ENCODE measurements at regions not wholly inside any gene's neighbourhood (a gene's known extent, or its start where the extent isn't known, plus 50 kb on each side); places are given as distances from the start of the nearest gene placed in this dataset.

DNA sequence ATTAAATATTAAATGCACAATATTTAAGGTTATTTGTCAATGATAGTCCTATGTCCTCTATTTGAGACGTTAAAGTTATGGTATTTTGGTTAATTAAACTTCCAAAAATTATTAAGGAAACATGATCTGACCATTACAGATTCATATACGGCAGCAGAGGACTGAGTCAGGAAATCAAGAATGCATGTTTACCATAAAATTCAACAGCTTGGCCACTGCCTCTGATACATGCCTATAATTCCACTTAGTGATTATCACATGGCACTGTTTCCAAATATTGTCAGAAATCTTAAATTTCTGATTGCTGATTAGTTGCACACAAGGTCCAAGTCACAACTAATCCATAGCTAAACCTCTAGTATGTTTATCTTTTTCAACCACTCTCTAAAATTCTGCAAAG, 232.2 kb upstream of the UGT8 start:
- no peak for DNase-seq (ENCODE audit: low read depth)

DNA sequence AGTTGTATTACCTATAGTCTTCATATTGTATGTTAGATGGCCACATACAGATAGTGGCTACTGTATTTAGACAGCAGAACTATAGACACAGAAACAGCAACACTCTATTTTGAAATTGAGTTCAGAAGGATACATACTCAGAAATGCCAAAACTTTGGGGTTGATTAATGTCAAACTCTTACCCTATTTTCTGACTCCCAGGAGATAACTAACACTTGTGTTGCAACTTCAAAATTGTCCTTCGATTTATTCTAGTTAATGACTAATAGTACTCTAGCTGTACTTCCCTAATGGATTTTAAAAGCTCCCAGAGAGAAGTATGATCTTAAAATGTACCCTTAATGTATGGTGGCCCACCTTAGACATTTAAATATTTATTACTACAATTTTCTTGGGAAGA, 229.9 kb upstream of the UGT8 start:
- no peak for DNase-seq (ENCODE audit: low read depth)

DNA sequence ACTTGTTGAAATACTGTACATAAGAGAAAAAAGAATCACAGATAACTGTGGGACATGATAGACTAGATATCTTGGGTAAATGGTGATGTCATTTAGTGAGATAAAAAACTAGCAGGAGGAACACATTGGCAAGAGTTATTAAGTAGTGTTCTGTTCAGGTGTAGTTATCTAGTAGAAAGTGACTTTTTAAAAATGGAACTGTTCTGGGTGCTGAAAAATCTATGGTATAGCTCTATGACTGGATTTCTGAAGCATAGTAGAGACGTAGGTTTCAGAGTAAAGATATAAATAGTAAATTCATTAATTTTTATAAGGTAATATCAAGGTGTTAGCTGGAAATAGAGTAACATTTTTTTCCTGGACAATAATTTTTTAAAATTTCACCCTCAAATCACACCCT, 225.1 kb upstream of the UGT8 start:
- DNase-seq (ENCODE audit: low read depth), result no peak

DNA sequence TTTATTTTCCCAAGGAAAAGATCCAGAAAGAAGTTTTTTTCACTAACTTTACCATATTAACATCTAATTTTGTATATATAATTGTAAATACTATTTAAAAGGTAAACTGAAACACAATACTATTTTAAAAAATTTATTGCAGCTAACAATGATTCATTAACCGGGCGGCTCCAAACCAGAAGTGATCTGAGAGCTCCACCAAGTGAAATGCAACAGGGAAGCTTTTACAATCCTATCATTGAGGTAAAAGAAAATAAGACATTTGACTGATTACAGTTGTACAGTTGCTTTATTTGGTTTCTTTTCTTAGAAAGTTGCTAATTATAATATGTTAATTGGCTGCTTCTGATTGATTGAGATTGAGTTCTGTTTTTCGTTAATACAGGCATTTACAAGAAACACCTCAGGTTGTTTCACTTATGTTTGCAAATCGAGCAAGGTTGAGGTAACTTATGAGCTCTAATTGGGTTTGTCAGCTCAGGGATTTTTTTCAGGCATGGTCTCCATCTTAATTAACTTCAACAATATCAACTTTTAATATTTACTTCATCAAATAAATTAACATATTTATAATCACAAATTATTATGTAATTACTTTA, 220.2 kb upstream of the UGT8 start:
- no peak for DNase-seq (ENCODE audit: low read depth)

DNA sequence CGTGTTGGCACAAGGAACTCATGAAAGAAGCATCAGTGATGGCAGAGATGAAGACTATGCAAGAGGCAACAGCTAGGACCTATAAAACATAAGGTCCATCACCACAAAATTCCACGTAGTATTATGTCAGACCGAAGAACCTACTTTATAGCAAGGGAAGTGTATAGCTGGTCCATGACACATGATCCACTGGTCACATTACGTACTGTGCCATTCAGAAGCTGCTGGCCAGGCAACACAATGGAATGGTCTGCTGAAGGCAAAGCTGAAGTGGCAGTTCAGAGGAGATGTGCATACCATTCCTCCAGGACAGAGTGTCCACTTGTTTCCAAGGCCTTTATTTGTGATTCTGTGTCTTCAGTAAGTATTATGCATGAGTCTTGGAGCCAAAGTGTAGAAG, 215.5 kb upstream of the UGT8 start:
- DNase-seq (ENCODE audit: low read depth), result no peak

DNA sequence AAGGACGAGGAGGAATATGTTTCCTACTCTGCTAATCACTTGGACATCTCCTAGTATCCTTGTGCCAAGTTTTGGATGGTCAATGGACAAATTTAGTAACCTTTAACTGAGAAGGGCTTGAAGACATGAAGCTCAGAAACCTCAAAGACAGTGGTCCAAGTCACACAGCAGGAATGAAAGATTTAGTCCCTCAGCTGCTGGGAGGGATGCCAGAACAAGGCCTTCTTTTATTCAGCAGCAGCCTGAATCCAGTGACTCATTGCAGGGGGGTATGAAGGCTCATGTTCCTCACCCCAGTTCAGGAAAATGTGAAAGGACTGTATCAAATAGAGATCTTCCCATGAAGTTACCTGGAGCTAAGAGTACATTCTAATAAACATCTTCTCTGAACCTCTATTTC, 214.9 kb upstream of the UGT8 start:
- no peak for DNase-seq (ENCODE audit: low read depth)

DNA sequence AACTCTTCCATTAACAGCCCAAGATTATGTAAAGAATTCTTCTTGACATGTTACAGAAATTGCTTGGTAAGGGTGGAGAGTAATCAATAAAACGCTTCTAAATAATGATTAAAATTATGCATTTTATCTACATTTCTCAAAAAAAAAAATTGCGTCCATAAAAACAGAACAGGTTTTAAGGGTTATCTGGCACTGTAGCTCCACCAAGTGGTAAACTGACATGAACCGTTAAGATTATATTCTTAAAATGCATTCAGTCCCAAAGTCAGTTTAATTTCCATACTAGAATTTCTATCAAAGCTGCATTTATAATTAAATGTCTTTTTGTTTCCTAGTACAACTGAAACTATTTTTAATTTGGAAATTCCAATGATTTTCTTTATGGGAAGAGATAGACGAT, 214.0 kb upstream of the UGT8 start:
- DNase-seq (ENCODE audit: low read depth), result no peak

DNA sequence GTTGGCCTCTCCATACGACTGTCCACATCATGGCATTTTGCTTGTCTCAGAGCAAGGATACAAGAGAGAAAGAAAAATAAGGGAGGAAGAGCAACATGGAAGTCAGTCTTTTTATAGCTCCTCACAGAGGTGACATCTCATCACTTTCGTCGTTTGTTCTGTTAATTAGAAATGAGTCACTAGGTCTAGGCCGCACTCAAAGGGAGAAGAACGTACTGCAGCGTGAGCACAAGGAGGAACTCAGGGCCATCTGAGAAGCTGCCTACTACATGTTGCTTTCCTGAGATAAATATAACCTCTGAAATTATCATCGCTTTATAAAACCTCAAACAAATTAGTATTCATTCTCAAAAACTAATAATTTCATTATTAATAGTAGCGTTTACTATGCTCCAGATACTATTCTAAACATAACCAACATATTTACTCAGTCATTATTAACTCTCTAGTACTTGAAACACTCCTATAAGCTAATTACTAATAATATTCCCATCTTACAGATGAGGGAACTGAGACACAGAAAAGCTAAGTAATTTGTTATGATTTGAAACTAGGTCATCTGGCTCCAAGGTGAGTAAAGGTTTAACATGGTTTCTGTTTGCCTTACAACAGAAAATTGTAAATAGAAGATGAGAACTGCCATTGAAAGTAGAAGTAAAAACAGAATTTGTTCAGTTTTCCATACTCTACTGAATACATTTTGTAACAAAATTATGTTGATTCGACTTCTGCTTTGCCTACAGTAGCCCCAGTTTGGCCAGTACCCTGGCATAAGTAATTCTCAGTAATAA, 213.2 kb upstream of the UGT8 start:
- DNase-seq (ENCODE audit: low read depth), result no peak

DNA sequence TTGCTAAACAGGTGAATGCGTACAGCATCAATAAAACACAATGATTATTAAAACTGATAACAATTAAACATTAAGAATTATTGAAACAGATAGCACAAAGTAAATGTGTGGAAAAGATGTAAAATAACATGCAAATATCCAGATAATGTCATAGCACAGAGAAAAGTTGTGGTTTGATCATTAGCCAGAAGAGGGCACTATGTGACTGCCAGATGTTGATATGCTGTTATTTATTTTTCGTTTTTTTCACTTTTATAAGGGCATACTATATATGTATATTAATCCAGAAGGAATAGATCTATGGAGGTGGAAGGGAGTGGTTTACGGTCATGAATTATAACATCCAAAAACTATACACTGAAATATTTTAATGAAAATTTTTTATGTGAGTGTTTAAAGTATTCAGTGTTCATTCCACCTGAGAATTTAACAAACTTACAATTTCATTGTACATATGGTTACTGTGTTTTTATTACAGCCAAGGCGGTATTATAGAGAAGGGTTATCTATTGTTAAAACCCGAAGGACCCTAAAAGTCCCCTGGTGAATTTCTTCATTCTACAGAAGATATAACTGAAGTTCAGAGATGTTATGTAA, 211.9 kb upstream of the UGT8 start:
- no peak for DNase-seq (ENCODE audit: low read depth)

DNA sequence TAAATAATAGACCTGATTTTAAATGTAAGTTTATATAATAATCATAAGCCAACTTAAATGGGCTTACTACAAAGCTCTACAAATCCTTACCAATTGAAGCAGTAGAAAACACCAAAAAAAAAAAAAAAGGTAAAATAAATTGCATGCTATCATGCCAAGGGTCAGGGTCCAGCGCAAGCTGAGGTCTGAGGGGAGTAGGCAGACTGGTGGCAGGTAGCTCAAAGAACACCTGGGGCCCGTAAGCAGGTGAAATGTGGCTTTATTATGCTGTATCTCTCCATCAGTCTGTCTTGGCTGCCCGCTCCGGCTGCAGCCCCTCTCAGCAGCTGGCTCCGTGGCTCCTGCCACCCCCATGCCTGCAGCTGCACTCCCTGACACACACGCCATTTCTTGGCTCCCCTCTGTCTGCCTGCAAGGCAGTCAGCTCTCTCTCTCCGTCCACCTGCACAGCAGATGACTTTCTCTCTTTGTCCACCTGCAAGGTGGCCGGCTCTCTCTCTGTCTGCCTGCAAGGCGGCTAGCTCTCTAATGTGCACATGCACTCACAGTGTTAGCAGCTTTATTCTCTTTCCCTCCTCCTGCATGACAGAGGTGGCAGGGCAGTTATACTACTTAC, 209.4 kb upstream of the UGT8 start:
- no peak for DNase-seq (ENCODE audit: low read depth)

DNA sequence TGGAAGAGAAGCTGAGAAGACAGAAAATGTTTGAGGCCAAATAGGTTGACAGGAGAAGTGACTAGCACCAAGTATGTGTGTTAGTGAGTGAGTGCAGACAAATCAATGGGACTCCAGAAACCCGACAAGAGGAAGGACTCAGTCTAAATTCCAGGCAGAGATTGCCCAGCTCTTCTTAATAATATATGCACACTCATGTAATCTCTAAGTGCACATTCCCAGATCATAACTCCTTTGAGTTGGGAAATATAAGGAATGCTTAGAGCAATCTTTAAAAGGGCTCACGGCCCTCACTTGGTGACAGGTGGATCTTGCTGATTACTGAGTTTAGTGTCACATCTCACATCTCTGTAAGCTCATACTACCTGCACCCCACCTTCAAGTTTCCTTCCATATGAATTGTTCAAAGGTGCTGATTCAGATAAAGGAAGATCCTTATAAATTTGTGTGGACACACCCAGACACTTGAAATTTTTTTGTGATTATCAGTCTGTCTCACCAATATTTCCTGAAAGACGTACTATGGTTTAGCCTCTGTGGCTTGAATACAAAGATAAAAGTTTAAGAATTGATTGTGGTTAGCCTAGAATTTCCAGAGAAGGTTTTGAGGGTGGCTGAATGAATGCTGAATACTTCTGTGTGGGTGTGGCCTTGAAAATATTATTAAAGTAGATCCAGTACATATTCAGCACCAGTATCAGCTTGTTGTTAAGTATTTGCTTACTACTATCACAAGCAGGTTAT, 205.1 kb upstream of the UGT8 start:
- DNase-seq (ENCODE audit: low read depth), result no peak

DNA sequence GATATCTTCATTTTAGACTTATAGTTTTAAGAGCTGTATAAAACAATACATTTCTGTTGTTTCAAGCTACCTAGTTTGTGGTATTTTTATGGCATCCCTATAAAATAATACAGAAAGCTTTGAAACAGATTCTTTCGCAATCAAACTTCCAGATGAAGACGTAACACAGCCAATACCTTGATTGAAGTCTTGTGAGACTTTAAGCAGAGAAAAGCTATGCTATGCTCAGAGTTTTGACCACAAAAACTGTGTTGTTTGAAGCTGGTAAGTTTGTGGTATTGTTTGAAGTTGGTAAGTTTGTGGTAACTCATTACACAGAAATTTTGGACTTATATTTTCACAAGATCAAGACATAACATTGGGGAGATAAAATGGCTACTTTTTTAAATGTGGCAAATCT, 201.8 kb upstream of the UGT8 start:
- no peak for DNase-seq (ENCODE audit: low read depth)

DNA sequence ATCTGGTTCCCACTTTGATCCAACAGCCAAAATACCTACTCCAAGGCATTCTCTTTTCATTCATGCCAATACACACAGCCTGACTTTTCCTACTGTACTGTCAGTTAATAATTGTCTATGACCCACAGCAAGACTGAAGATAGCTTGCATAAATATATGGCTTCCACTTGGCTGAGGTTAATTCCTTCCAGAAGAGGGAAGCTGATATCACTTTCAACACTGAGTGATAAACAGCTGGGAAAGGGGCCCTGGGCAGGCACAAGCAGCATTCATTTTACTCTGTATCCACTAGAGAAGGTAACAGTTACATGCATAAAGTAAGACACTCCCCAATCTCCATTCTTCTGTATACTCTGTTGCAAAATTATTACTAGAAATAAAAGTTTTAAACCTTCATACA, 200.2 kb upstream of the UGT8 start:
- DNase-seq (ENCODE audit: low read depth), result no peak

DNA sequence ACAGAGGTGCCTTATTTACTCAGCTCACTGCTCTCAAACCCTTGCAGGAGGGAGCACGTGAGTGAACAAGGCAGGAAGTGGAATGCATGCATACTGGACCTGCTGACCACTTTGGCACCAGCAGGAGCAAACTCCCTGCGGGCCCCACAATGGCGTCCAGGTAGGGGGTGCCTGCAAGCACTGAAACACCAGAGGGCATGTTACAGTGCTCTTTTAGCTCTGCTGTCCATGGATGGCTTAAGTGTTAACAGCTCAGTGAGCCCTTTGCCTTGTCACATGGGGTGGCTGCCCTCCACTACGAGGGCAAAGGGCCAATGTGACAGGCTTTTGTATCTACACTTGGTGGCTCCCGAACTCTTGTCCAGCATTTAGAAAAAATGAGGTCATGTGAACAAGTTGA, 199.5 kb upstream of the UGT8 start:
- DNase-seq (ENCODE audit: low read depth), result no peak

DNA sequence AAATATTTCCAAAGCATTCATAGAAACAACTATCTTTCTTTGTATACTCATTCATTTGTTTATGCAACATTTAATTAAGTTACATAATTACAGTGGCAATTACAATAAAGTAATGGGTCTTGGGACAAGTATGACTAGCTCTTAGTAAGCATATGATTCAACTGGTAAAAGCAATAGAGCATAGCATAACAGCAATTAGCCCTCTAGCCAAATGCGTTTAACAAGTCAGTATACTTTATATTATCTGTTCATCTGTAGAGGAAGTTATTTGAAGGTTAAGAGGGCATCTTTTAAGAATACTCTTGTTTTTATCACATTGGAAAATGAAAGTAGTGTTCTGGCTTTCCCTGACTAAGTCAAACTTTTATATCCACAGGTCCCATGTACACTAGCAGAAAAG, 198.1 kb upstream of the UGT8 start:
- no peak for DNase-seq (ENCODE audit: low read depth)

DNA sequence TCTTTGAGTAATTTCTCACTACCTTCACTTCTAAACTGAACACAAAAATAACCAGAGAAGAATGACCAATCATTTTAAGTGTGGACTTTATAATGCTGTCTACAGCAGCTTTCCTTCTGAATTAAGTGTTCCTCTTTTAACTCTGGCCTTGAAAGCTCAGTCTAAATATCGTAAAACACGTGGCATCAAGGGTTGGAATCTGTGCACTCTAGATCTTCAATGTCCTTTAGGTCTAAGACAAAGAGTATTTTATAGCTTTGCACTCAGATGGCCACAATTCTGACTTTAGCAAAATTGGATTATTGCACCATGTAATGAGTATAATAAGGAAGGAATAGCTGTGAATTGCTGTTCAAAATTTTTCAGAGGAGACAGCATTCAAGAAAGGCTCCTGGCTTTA, 197.1 kb upstream of the UGT8 start:
- DNase-seq (ENCODE audit: low read depth), result no peak

DNA sequence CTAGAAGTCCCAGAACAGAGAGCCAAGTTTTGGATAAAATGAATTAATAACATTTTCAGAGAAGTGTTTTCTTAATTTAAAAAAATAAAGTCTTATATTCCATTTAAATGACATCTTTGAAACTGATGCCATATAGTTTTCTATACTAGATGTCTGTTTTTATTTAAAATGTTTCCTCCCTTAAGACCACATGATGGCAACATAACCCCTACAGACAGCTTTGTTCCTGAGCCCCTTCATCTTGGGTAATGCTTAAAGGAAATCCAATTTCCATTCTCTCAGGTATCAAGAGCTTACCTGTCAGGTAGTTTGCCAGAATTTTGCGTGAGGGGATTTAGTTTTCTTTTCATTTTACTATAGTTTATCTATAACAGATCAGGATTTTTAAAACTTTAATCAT, 181.4 kb upstream of the UGT8 start:
- no peak for DNase-seq (ENCODE audit: low read depth)

DNA sequence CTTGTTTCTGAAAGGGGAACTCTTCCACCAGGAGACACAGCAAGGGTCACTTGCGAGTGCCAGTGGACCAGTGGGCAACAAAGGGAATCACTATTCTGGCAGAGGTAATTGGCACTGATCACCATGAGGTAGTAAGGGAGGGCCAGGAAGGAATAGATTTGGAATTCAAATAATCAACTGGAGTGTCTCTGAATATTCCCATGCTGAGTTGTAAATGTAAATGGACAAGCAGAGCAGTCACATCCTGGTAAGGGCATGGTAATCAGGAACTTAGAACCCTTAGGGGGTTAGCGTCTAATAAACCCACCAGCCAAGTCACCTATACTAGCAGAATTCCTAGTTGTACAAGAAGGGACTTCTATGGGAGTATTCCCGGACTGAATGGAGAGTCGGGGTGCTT, 178.5 kb upstream of the UGT8 start:
- no peak for DNase-seq (ENCODE audit: low read depth)

DNA sequence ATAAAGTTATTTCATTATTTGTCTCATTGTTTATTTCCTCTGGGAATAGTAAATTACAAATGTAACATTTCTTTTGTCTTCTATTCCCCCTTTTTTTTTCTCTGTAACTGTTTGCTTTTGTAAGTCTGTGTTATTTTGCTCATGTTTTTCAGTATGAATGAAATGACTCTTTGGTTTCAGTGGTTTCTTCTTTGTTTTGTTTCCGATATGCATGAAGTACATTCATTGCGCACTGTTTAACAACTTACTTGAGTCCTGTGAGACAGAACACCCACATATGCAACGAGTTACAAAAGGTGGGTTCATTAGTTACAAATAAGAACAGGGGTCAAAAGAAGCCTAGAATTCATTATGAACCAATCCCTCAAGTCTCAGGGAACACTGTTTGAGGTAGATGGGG, 175.0 kb upstream of the UGT8 start:
- no peak for DNase-seq (ENCODE audit: low read depth)

DNA sequence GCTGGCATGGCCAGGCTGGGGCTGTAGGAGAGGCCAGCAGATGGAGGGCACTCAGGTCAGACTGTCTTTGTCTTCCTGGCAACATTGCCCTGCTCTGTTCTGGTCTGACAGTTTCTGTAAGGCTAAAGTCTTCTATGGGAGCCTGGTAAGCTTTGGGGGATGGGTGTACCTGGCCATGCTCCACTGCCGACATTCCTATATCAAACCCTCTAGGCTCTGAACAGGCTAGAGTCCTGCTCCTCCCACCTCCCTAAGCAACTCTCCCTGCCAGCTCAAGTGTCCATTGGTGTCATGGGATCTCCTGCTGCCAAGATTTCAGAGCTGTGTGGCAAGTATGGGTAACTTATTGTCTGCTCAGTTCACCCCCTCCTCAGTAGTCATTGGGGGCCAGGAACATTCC, 163.5 kb upstream of the UGT8 start:
- no peak for DNase-seq (ENCODE audit: low read depth)

DNA sequence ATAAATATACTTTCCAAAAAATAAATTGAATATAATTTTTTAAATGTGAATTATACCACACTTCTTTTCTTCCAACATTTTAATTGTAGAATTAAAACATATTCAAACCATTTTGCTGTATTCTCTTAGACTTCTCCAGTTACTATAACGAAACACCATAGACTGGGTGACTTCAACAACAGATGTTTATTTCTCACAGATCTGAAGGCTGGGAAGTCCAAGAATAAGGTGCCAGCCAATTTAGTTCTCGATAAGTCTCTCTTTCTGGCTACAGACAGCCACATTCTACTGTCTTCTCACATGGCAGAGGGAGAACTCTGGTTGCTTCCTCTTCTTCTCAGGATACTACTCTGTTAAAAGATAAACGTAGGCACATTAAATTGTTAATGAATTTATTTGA, 155.8 kb upstream of the UGT8 start:
- DNase-seq (ENCODE audit: low read depth), result no peak

DNA sequence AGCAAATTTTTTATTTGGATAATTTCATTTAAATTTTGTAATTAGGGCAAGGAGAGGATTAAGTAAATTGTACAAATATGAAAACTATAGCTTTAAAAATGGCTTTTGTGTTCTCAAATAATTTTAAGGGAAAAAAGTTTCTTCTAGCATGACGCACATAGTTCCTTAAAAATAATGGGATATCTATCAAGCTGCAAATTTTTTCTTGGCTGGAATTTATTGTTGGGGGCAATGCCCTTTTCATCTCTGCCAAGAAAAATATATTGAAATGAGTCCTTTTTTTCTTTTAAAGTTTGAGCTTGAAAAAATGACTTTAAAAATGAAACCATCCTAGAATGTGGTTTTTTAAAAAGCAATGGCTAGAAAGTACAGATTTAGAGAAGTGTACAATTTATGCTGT, 154.4 kb upstream of the UGT8 start:
- DNase-seq (ENCODE audit: low read depth), result no peak

All from activated T-cell treated with anti-CD3 and anti-CD28 coated beads for 48 hours (primary cell).